GM12872 (cell line): ENCODE measurements at regions not wholly inside any gene's neighbourhood (a gene's known extent, or its start where the extent isn't known, plus 50 kb on each side); places are given as distances from the start of the nearest gene placed in this dataset.

ENCODE experiments used
- TF ChIP-seq, protein P1 (sequence below): IDR thresholded peaks from 3 replicates; pipeline ENCODE4 v1.5.1; 2011; ENCODE audit warnings: low read depth, mild to moderate bottlenecking, low read length, moderate library complexity; ENCODE audit not compliant: insufficient read depth

DNA sequence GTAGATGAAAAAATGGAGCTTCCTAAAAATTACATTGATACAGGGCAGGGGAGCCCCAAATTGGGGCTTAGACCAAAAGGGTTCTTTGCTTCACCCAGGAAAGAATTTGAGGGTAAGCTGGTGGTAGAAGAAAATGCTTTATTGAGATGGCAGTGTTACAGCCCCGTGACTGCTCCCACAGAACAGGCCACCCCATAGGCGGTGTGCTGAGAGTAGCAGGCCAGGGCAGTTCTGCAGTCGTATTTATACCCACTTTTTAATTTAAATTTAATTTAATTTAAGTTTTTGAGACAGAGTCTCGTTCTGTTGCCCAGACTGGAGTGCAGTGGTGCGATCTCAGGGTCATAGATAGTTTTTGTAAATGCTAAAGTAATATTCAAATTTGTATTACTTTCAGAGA is 265.0 kb downstream of the CDH26 start:
- TF ChIP-seq, protein P1, sequence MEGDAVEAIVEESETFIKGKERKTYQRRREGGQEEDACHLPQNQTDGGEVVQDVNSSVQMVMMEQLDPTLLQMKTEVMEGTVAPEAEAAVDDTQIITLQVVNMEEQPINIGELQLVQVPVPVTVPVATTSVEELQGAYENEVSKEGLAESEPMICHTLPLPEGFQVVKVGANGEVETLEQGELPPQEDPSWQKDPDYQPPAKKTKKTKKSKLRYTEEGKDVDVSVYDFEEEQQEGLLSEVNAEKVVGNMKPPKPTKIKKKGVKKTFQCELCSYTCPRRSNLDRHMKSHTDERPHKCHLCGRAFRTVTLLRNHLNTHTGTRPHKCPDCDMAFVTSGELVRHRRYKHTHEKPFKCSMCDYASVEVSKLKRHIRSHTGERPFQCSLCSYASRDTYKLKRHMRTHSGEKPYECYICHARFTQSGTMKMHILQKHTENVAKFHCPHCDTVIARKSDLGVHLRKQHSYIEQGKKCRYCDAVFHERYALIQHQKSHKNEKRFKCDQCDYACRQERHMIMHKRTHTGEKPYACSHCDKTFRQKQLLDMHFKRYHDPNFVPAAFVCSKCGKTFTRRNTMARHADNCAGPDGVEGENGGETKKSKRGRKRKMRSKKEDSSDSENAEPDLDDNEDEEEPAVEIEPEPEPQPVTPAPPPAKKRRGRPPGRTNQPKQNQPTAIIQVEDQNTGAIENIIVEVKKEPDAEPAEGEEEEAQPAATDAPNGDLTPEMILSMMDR = no peak

DNA sequence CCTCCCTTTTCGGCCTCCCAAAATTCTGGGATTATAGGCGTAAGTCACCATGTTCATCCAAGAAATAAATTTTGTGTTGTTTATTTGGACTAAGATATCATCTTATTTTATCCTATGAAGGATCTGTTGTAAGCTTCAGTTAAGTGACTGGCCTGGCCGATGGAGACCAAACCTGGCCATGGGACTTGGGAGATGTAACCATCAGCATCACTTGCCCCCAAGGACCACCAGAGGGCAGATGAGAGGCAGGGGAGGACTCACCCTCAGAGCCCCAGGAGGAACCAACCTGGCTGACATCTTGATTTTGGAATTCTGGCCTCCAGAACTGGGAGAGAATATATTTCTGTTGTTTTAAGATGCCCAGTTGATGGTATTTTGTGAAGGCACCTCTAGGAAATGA is 266.7 kb downstream of the CDH26 start:
- TF ChIP-seq, protein P1 = peak; percentile 42; the same call in 2 of the 3 replicates

DNA sequence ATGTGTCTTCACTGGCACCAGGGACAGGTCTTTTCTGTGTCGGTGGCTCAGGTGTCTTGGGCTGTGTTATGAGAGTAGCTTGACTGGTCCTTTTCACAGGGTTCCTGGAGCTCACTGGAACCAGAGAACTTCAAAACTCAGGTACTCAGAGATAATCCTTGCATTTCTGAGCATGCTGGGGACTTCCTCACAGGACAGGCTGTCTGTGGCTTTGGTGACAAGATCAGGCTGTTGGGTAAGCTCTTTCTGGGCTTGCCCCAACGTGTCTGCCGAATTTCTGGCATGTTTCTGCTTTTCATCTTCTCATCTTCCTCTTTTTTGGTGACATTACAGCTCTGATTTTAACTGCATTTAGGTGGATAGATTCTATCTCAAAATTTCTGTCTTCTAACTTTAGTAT is 270.0 kb downstream of the CDH26 start:
- TF ChIP-seq, protein P1 = no peak

DNA sequence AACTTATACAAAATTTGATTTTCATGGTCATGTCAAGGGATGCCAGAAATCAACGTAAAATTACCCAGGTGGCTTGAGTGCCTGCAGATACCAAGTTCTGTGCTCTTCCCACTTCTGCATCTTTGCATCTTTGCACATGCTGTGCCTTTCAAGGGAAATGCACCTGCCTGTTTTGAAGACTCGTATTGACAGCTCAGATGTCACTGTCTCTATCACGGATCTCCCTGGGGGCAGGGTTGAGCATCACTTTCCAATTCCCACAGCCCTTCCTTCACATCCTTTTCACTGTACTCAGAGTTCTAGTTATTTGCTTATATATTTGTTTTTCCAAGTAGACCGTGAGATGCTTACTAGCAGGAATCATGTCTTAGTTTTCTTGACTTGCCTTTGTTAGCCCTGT is 274.2 kb downstream of the CDH26 start:
- TF ChIP-seq, protein P1 = no peak

DNA sequence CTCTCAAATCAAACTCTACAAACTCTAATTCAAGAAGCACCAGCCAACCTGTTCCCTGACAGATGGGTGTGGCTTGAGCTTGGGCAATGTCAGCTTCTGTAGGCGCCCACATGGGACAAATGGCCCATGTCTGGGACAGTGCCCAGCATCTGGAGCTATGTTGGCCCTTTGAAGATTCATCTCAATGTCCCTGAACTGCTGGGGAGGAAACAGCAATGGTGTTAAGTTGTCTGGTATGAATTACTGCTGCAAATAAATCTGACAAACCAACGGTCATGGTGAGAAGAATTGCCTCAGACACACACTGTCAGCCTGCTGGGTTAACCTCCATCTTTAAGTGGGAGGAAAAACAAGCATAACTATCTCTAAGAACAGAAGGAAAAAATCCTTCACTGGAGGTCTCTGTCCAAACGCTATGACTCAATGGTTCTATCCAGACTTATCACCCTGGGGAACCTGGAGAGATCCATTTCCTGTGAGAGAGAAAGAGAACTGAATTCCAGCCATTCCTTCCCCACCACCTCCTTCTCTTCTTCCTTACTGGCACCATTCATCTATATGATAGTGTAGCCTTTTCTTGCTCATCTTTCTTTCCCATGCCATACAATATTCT is 274.9 kb downstream of the CDH26 start:
- TF ChIP-seq, protein P1 = no peak

DNA sequence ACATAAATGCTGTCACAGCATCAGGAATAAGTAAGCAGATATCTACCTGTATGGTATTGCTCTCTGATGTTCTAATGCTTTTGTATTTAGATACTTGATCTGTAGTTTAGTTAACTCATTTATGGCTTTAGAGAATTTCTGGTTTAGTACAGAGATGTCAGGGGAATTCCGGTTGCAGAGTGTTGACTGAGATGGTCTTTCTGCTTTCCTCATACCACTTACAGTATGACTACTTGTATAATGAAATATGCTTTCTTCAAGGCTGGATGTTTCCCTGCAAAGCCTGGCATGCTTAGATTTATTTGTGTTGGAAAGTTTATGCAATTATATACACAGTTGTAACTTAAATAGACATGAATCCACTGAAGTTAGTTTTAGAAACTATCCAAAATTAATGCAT is 278.4 kb downstream of the CDH26 start:
- TF ChIP-seq, protein P1 = no peak

DNA sequence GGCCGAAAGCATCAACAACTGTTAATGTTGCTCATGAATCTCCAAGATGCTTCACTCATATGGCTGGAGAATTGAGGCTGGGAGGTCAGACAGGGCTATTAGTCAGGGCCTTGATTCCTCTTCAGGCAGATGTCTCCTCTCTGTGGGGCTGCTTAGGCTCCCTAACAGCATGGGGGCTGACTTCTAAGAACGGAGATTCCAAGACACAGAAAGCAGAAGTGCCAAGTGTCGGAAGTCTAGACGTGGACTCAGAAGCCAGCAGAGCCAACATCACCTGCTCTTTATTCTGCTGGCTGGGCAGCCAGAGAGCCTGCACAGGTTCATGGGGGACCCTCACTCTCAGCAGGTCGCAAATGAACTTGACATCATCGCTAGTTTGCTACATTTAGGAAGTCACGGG is 279.8 kb downstream of the CDH26 start:
- TF ChIP-seq, protein P1 = no peak
